Stimulated activated CD8-positive, alpha-beta memory T cell treated with anti-CD3 and anti-CD28 coated beads, Interleukin-4, amount 100 ng/mL, for 4 hours (primary cell): ENCODE measurements at regions not wholly inside any gene's neighbourhood (a gene's known extent, or its start where the extent isn't known, plus 50 kb on each side); places are given as distances from the start of the nearest gene placed in this dataset.
"Not testable (repeated sequence)": the region's sequence is repeated elsewhere in the genome, so short reads cannot be mapped to it uniquely, and the experiment has no call there.

Experiments
- DNase-seq, 2 donors: peaks; one replicate each; pipeline ENCODE4 v3.0.0-alpha.2; 2020; ENCODE audit warnings: low read depth in 2 of 2, low spot score in 1 of 2

- no peak for DNase-seq
These were observed 65.6 kb upstream of the MAML3 start for GRCh38 chr4:140219567-140219966.

GRCh38 chr4:140219070-140219469 is 65.1 kb upstream of the MAML3 start:
- not testable (repeated sequence) for DNase-seq

DNA sequence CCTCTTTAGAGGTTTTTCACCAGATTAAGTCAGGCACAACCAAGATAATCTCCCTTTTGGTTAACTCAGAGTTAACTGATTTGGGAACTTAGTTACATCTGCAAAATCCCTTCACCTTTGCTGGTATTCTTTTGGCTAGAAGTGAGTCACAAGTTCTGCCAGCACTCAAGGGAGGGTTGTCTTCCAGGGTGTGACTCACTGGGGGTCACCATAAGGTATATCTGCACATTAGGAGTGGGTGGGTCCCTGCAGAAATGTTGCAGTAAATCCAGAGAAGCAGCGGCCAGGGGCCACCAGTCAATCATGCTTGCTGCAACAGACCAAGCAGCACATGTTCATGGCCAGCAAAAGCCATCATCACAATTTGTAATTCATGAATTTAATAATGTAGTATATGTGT is 59.8 kb upstream of the MAML3 start:
- no peak for DNase-seq

DNA sequence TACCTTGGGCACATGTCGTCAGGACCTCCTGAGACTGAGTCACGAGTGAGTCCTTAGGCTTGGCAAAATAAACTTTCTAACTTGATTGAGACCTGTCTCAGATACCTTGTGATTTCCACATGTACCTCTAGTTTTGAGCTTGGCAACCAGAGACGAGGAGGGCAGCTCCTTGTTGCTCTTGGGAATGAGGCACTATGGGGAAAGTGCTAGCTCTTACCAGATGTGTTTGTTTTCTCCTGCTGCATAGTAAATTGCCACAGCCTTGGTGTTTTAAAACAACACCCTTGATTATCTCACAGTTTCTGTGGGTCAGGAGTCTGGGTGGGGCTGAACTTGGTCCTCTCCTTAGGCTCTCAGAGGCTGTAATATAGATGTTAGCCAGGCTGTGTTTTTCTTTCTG is 59.1 kb upstream of the MAML3 start:
- no peak for DNase-seq

- no peak for DNase-seq
These were observed 58.7 kb upstream of the MAML3 start for GRCh38 chr4:140212646-140213045.

- DNase-seq = no peak
These were observed 58.2 kb upstream of the MAML3 start for GRCh38 chr4:140212194-140212593.

- DNase-seq = no peak
These were observed 57.7 kb upstream of the MAML3 start for GRCh38 chr4:140211693-140212092.

GRCh38 chr4:140211161-140211560 is 57.2 kb upstream of the MAML3 start:
- DNase-seq = no peak

DNA sequence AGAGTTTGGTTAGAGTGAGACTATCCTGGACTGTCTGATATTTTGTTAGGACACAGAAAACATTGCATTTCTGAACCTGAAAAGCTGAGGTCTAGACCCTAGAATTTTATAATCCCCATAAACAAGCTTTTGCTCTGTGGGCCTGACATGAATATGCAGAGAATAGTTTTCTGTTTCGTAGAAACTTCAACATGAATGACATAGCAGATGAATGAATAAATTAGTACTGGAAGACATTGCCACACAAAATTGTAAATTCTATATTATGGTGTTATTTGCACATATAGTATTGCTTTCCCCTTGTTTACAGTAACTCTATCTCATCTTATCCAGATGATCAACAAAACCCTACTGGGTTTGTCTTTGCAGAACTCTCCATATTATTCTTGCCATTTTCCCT is 54.9 kb upstream of the MAML3 start:
- no peak for DNase-seq
